Glutamatergic neuron (in vitro differentiated cells): ENCODE measurements at regions not wholly inside any gene's neighbourhood (a gene's known extent, or its start where the extent isn't known, plus 50 kb on each side); places are given as distances from the start of the nearest gene placed in this dataset.

Experiments
- DNase-seq: peaks from one replicate; pipeline ENCODE4 v3.0.0; 2022
- H3K27ac Mint-ChIP-seq: one replicate; pipeline ENCODE4 v1.8.0; 2020; ENCODE audit warnings: mild to moderate bottlenecking, mixed read lengths, inconsistent platforms; ENCODE audit not compliant: unreplicated experiment
- H3K27me3 Mint-ChIP-seq: one replicate; pipeline ENCODE4 v1.8.0; 2020; ENCODE audit warnings: mild to moderate bottlenecking, moderate library complexity, mixed read lengths, inconsistent platforms; ENCODE audit not compliant: unreplicated experiment
- H3K36me3 Mint-ChIP-seq: one replicate; pipeline ENCODE4 v1.8.0; 2020; ENCODE audit warnings: mild to moderate bottlenecking, mixed read lengths, inconsistent platforms; ENCODE audit not compliant: unreplicated experiment
- H3K4me1 Mint-ChIP-seq: one replicate; pipeline ENCODE4 v1.8.0; 2020; ENCODE audit warnings: mild to moderate bottlenecking, low read depth, mixed read lengths, inconsistent platforms; ENCODE audit not compliant: unreplicated experiment
- H3K4me3 Mint-ChIP-seq: one replicate; pipeline ENCODE4 v1.8.0; 2020; ENCODE audit warnings: mild to moderate bottlenecking, mixed read lengths, inconsistent platforms; ENCODE audit not compliant: unreplicated experiment
- H3K9me3 Mint-ChIP-seq: one replicate; pipeline ENCODE4 v1.8.0; 2020; ENCODE audit warnings: mild to moderate bottlenecking, moderate library complexity, mixed read lengths, inconsistent platforms; ENCODE audit not compliant: unreplicated experiment
- TF ChIP-seq, protein P1 (sequence below): fragments of 200-600 bp; sonication (generic); IDR thresholded peaks from one replicate; pipeline ENCODE4 v1.5.0; 2021; ENCODE audit not compliant: partially characterized antibody, unreplicated experiment

- H3K9me3 Mint-ChIP-seq, result no peaks in the 10 kb centered on the region
- no peak for DNase-seq
- TF ChIP-seq, protein P1, sequence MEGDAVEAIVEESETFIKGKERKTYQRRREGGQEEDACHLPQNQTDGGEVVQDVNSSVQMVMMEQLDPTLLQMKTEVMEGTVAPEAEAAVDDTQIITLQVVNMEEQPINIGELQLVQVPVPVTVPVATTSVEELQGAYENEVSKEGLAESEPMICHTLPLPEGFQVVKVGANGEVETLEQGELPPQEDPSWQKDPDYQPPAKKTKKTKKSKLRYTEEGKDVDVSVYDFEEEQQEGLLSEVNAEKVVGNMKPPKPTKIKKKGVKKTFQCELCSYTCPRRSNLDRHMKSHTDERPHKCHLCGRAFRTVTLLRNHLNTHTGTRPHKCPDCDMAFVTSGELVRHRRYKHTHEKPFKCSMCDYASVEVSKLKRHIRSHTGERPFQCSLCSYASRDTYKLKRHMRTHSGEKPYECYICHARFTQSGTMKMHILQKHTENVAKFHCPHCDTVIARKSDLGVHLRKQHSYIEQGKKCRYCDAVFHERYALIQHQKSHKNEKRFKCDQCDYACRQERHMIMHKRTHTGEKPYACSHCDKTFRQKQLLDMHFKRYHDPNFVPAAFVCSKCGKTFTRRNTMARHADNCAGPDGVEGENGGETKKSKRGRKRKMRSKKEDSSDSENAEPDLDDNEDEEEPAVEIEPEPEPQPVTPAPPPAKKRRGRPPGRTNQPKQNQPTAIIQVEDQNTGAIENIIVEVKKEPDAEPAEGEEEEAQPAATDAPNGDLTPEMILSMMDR, result no peak
- H3K27me3 Mint-ChIP-seq, result no peaks in the 10 kb centered on the region
- H3K27ac Mint-ChIP-seq, result no peak overlapping the region
- H3K4me1 Mint-ChIP-seq, result peaks cover 3% of the 10 kb centered on the region
- H3K4me3 Mint-ChIP-seq, result no peak overlapping the region
- H3K36me3 Mint-ChIP-seq, result no peaks in the 10 kb centered on the region
Observed at GRCh38 chr9:87247097-87247496, 250.6 kb upstream of the DAPK1 start.

- Mint-ChIP-seq H3K27me3 (no peaks in the 10 kb centered on the region), H3K27ac (no peak overlapping the region), H3K4me3 (no peak overlapping the region), H3K4me1 (peaks cover 3% of the 10 kb centered on the region), H3K9me3 (no peaks in the 10 kb centered on the region), H3K36me3 (no peaks in the 10 kb centered on the region)
- TF ChIP-seq, protein P1, result no peak
- no peak for DNase-seq
Observed at GRCh38 chr9:87249029-87249428, 248.6 kb upstream of the DAPK1 start.

DNA sequence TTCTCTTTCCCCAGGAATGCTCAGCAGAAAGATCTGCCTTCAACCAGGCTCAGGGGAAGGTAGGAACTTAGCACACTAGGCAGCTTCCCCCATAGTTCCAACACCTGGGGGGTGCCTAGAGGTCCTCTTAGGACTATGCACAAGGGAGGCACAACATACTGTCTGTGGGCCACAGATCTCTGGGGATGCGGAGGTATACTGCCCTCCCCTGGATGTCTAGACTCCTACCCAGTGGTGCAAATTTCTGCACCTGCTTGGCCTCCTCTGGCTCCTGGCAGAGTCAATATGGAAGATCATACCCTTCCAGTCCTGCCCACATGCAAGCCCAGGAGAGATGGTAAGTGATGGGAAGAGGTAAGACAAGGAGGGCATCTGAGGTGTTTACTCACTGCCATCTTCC lies 247.5 kb upstream of the DAPK1 start:
- H3K4me1 Mint-ChIP-seq, result peaks cover 3% of the 10 kb centered on the region
- no peaks in the 10 kb centered on the region for H3K36me3 Mint-ChIP-seq
- no peak overlapping the region for H3K4me3 Mint-ChIP-seq
- H3K27ac Mint-ChIP-seq, result no peak overlapping the region
- no peaks in the 10 kb centered on the region for H3K9me3 Mint-ChIP-seq
- TF ChIP-seq, protein P1, result no peak
- no peak for DNase-seq
- no peaks in the 10 kb centered on the region for H3K27me3 Mint-ChIP-seq

DNA sequence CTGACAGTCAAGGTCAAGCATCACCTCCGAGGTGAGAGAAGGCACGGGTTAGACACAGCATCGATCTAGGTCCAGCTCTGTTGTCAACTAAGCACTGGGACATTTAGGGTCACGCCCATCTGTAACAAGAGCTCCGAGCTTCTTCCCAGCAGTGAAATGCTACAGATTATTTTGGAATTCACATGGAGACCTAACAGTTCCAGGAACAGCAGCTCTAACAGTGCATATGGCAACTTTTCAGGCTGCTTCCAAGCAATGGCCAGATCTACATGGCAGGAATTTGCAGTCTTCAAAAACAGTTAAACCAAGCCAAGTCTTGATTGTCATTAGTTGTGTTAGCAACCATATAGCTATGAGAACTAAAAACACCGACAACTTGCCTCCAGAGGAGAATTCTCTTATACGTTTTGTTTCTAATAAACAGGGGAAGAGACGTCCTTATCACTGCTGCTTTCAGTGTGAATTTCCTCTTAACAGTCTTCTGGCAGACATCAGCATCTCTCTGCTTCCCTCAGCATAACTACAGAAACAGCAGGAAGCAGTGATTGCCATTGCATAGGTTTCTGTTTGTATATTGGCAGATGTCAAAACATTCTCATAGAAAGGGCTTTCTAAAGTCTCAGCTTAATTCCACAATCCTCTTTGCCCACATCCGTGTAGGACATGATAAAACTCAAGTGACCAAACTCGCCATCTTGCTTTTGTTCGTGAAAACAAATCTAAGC lies 242.1 kb upstream of the DAPK1 start:
- Mint-ChIP-seq H3K27me3 (no peaks in the 10 kb centered on the region), H3K4me1 (peaks cover 18% of the 10 kb centered on the region), H3K36me3 (no peaks in the 10 kb centered on the region), H3K4me3 (no peak overlapping the region), H3K27ac (no peak overlapping the region), H3K9me3 (no peaks in the 10 kb centered on the region)
- TF ChIP-seq, protein P1, result no peak
- no peak for DNase-seq

- TF ChIP-seq, protein P1, result no peak
- Mint-ChIP-seq H3K9me3 (no peaks in the 10 kb centered on the region), H3K27ac (no peak overlapping the region), H3K36me3 (no peaks in the 10 kb centered on the region), H3K27me3 (no peaks in the 10 kb centered on the region), H3K4me1 (peaks cover 18% of the 10 kb centered on the region), H3K4me3 (no peak overlapping the region)
- DNase-seq, result no peak
Observed at GRCh38 chr9:87256973-87257372, 240.7 kb upstream of the DAPK1 start.
